GM12872 (cell line): ENCODE measurements at regions not wholly inside any gene's neighbourhood (a gene's known extent, or its start where the extent isn't known, plus 50 kb on each side); places are given as distances from the start of the nearest gene placed in this dataset.

Experiments
- TF ChIP-seq, protein P1 (sequence below): IDR thresholded peaks from 3 replicates; pipeline ENCODE4 v1.5.1; 2011; ENCODE audit warnings: low read depth, mild to moderate bottlenecking, low read length, moderate library complexity; ENCODE audit not compliant: insufficient read depth

DNA sequence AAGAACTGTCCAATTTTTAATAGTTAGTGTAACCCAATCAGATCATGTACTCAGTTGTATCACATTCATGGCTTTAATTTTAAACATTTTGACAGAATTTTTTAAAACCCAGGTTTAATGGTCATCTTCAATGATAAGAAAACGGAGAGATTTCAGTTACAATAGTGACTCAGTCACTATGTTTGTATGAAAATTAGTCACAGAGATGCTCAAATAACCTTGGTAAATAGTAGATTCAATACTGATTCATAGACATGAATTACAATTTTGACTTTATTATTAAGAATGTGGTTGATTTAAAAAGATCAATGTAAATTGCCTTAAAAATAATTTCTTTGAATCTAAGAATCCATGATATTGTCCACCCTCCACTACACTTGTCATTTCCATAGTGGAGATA, 64.6 kb upstream of the TYRP1 start:
- TF ChIP-seq, protein P1, sequence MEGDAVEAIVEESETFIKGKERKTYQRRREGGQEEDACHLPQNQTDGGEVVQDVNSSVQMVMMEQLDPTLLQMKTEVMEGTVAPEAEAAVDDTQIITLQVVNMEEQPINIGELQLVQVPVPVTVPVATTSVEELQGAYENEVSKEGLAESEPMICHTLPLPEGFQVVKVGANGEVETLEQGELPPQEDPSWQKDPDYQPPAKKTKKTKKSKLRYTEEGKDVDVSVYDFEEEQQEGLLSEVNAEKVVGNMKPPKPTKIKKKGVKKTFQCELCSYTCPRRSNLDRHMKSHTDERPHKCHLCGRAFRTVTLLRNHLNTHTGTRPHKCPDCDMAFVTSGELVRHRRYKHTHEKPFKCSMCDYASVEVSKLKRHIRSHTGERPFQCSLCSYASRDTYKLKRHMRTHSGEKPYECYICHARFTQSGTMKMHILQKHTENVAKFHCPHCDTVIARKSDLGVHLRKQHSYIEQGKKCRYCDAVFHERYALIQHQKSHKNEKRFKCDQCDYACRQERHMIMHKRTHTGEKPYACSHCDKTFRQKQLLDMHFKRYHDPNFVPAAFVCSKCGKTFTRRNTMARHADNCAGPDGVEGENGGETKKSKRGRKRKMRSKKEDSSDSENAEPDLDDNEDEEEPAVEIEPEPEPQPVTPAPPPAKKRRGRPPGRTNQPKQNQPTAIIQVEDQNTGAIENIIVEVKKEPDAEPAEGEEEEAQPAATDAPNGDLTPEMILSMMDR: no peak

DNA sequence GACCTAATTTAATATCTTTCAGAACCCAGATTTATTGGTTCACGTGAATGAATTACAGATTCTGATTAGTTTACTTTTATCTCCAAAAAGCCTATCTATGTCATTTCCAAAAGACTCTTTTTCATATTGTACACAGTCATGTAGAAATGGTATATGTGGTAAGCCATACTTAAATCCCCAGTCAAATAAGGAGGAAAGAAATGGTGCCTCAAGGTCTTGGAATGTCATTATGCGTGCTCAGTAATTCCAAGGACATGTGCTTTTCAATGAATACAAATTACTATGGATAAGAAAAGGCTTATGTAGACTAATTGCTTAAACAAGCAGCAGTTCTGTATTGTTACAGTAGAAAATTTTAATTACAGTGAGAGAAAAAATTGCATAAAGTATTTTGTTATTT, 64.1 kb upstream of the TYRP1 start:
- TF ChIP-seq, protein P1: no peak

DNA sequence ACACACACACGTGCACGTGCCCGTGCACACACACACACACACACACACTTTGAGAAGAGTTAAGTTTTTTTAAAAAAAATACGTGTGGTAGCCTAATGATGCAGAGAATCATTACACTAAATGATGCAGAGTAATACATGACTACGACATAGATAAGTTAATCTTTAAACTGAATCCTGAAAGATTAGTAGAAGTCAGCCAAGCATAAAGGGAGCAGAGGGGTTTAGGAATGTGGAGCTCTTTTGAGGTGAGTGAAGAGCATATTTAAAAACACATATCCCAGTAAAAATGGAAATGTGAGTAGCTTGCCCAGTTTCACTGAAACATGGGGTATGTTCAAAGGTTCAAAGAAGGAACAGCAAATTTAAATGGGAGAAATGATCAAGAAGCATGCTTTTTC, 61.3 kb upstream of the TYRP1 start:
- TF ChIP-seq, protein P1: no peak

DNA sequence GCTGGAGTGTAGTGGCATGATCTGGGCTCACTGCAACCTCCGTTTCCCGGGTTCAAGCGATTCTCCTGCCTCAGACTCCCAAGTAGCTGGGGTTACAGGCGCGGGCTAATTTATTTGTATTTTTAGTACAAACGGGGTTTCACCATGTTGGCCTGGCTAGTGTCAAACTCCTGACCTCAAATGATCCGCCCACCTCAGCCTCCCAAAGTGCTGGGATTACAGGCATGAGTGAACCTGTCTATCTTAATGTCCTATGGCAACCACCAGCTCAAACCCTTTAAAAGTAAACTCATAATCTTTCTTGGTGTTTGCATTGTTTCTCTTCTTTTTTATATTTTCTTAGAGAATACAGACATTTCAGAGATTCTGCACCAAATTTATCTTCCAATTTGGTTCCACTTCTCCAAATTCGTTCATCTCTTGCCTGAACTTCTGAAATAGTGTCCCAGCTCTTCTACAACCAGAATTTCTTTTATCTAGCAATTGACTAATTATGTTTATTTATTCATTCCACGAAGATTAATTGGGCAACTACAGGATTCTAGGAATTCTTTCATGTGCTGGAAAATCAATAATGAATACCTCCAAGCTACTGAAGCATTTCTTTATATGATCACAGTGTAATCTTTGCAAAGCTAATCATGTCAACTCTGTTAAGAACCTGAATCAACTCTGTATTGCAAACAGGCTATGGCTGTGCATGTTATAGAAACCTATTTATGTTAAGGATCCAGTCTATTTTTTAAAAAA, 60.0 kb upstream of the TYRP1 start:
- TF ChIP-seq, protein P1: no peak

DNA sequence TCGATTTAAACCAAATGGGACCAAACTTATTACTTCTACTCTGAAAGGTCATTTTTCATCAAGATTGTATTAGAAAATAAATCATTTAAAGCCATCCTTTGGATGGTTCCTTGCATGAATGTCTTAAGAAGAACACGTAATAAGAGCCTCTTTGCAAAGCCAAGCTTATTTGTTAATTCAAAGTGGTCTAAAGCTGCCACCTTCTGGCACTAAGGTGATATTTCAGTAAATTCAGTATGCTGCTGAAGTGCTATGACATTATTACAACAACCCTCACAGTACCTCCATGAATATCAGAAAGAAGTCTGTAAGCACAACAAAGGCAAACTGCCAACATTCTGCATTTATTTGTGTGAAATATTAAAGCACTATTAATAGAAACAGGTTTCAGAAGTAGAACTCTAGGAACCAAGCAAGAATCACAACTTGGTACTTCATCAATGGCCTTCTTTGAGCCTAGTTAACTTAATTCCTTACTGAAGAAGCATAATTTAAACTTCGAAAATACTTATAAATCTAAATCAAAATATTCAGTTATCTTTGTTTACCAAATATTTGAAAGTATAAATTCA, 53.1 kb upstream of the TYRP1 start:
- TF ChIP-seq, protein P1: peak; percentile 34; the same call in 2 of the 3 replicates

DNA sequence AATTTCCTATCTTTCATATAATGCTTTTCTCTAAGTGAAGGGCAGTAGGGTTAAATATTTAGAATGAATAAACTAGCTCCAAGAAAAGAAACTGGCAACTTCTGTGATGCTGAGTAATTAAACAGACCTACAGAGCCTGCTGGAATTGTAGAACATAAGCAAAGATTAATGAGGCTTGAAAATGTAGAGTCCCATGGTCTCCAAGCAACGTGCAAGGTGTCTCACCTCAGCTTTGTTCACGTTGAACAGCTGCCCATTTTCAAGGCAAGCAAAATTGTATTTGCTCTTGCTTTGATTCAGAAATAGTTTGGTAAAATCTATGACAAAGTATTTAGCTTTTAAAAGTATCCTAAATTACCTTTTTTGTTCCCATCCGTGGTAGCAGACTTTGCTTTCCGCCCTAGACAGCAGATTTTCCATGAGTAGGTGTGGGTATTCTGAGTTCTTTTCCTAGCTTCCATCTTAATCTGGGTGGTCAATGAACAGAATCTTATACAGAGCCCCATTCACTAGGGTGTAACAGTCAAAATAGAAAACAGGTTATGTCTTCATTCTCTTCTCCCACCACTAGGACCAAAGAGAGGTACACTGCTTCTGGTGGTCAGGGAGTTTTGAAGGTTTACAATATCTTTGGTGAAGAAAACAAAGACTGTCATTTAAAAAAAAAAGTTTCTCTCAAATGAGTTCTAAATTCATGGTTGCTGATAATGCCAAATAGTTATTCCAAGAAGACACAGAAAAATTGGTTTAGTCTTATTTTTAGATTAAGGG, 52.1 kb upstream of the TYRP1 start:
- TF ChIP-seq, protein P1: no peak
